Astrocyte of the spinal cord (primary cell): ENCODE measurements at regions not wholly inside any gene's neighbourhood (a gene's known extent, or its start where the extent isn't known, plus 50 kb on each side); places are given as distances from the start of the nearest gene placed in this dataset.
A peak's percentile ranks its signal among the peaks of the same experiment; 100 is the strongest.
"Not testable (repeated sequence)": the region's sequence is repeated elsewhere in the genome, so short reads cannot be mapped to it uniquely, and the experiment has no call there.

Experiments
- DNase-seq: peaks from one replicate; pipeline ENCODE4 v3.0.0; 2011; ENCODE audit warnings: low read depth, low spot score
- H3K4me3 ChIP-seq: 2 replicates; pipeline ENCODE4 v1.5.1; 2011; ENCODE audit warnings: low read depth, mild to moderate bottlenecking, low read length, moderate library complexity
- CTCF ChIP-seq: IDR thresholded peaks from 2 replicates; pipeline ENCODE4 v1.5.1; 2012; ENCODE audit warnings: low read depth, mild to moderate bottlenecking, low read length, inconsistent platforms
- in situ Hi-C: cut with HindIII; loops from 2 replicates; pipeline ENCODE4 v1.10.0; 2017; ENCODE audit warnings: low sequenced_read_pairs

- no peak overlapping the region for H3K4me3 ChIP-seq
- DNase-seq, result no peak
- no peak for TF ChIP-seq CTCF
- in situ Hi-C loops, result no loop called here
Measured at GRCh38 chr7:108659261-108659660, 89.6 kb downstream of the DNAJB9 start.

- in situ Hi-C loops, result no loop called here
- no peak for TF ChIP-seq CTCF
- DNase-seq, result no peak
- H3K4me3 ChIP-seq, result no peak overlapping the region
Measured at GRCh38 chr7:108659867-108660266, 90.2 kb downstream of the DNAJB9 start.

- no peak overlapping the region for H3K4me3 ChIP-seq
- peak; percentile 37 for TF ChIP-seq CTCF
- peak; percentile 10 for DNase-seq
- in situ Hi-C loops, result no loop called here
Measured at GRCh38 chr7:108660465-108660864, 90.8 kb downstream of the DNAJB9 start.

- no peak for TF ChIP-seq CTCF
- in situ Hi-C loops, result no loop called here
- H3K4me3 ChIP-seq, result no peak overlapping the region
- DNase-seq, result no peak
Measured at GRCh38 chr7:108662783-108663362, 93.2 kb downstream of the DNAJB9 start.

- no peak for DNase-seq
- in situ Hi-C loops, result no loop called here
- H3K4me3 ChIP-seq, result no peak overlapping the region
- TF ChIP-seq CTCF, result no peak
Measured at GRCh38 chr7:108663701-108664100, 94.0 kb downstream of the DNAJB9 start.

GRCh38 chr7:108667216-108667615 lies 97.5 kb downstream of the DNAJB9 start:
- in situ Hi-C loops, result no loop called here
- TF ChIP-seq CTCF, result no peak
- DNase-seq, result no peak
- no peak overlapping the region for H3K4me3 ChIP-seq

- DNase-seq, result no peak
- H3K4me3 ChIP-seq, result no peak overlapping the region
- in situ Hi-C loops, result no loop called here
- no peak for TF ChIP-seq CTCF
Measured at GRCh38 chr7:108669958-108670357, 100.3 kb downstream of the DNAJB9 start.

GRCh38 chr7:108673699-108674098 lies 104.0 kb downstream of the DNAJB9 start:
- DNase-seq, H3K4me3 ChIP-seq, in situ Hi-C loops: not testable (repeated sequence)
